ENCODE measurements at regions not wholly inside any gene's neighbourhood (a gene's known extent, or its start where the extent isn't known, plus 50 kb on each side); places are given as distances from the start of the nearest gene placed in this dataset.

DNA sequence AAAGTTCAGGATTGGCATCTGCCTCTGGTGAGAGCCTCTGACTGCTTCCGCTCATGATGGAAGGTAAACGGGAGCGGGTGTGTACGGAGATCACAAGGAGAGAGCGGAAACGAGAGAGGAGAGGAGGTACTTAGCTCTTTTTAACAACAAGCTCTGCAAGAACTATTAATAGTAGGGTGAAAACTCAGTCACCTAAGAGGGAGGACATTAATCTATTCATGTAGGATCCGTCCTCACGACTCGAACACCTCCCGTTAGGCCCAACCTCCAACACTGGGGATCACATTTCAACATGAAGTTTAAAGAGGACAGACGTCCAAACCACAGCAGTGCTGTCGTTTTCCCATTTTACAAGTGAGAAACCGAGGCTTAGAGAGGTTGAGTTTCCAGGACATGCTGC, 173.7 kb downstream of the SLC28A3 start:
- TF ChIP-seq POLR2A (IDR thresholded peaks at IDR 0.05): no peak
- TF ChIP-seq, protein P1, sequence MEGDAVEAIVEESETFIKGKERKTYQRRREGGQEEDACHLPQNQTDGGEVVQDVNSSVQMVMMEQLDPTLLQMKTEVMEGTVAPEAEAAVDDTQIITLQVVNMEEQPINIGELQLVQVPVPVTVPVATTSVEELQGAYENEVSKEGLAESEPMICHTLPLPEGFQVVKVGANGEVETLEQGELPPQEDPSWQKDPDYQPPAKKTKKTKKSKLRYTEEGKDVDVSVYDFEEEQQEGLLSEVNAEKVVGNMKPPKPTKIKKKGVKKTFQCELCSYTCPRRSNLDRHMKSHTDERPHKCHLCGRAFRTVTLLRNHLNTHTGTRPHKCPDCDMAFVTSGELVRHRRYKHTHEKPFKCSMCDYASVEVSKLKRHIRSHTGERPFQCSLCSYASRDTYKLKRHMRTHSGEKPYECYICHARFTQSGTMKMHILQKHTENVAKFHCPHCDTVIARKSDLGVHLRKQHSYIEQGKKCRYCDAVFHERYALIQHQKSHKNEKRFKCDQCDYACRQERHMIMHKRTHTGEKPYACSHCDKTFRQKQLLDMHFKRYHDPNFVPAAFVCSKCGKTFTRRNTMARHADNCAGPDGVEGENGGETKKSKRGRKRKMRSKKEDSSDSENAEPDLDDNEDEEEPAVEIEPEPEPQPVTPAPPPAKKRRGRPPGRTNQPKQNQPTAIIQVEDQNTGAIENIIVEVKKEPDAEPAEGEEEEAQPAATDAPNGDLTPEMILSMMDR (IDR thresholded peaks at IDR 0.05): no peak
